GM18498 (cell line): ENCODE measurements at regions not wholly inside any gene's neighbourhood (a gene's known extent, or its start where the extent isn't known, plus 50 kb on each side); places are given as distances from the start of the nearest gene placed in this dataset.

Source experiments
- ATAC-seq: cut with Tn5 transposase; IDR thresholded peaks from one replicate; pipeline ENCODE4 v1.9.1; 2021; ENCODE audit warnings: mild to moderate bottlenecking, moderate library complexity; ENCODE audit not compliant: unreplicated experiment

GRCh38 chr5:146254223-146254622 is 50.8 kb downstream of the RBM27 start:
- ATAC-seq, result no peak

- peak; percentile 56 for ATAC-seq
Observed at GRCh38 chr5:146273109-146273508, 65.5 kb upstream of the POU4F3 start.

- no peak for ATAC-seq
Observed at GRCh38 chr5:146283344-146283761, 55.3 kb upstream of the POU4F3 start.

GRCh38 chr5:146284016-146284415 is 54.6 kb upstream of the POU4F3 start:
- no peak for ATAC-seq
